SK-N-MC (cell line): ENCODE measurements at regions not wholly inside any gene's neighbourhood (a gene's known extent, or its start where the extent isn't known, plus 50 kb on each side); places are given as distances from the start of the nearest gene placed in this dataset.

Experiments
- EZH2 ChIP-seq: fragments of 200-600 bp; sonication (generic); IDR thresholded peaks from one replicate; pipeline ENCODE4 v1.6.1; 2017; ENCODE audit warnings: antibody characterized with exemption
- POLR2AphosphoS5 ChIP-seq: IDR thresholded peaks from 2 replicates; pipeline ENCODE4 v1.6.1; 2012; ENCODE audit warnings: mild to moderate bottlenecking, low read depth, low read length, borderline replicate concordance

GRCh38 chr13:34371645-34372395 lies 553.9 kb downstream of the RFC3 start:
- TF ChIP-seq POLR2AphosphoS5 (no peak), EZH2 (no peak)
